CD4-positive, alpha-beta T cell (primary cell): ENCODE measurements at regions not wholly inside any gene's neighbourhood (a gene's known extent, or its start where the extent isn't known, plus 50 kb on each side); places are given as distances from the start of the nearest gene placed in this dataset.

Source experiments
- ATAC-seq: fragments of 200-7000 bp; cut with Tn5 transposase; one replicate; pipeline ENCODE4 v1.10.0; 2022; ENCODE audit warnings: mild to moderate bottlenecking; ENCODE audit not compliant: poor library complexity
- CTCF ChIA-PET: fragments of 350-600 bp; sonication (Branson Sonifier 250); formaldehyde crosslinking; loops from one replicate; lab custom pipeline; 2021; ENCODE audit warnings: antibody characterized with exemption, inconsistent platforms; lab: Charles Lee
- POLR2A ChIA-PET: fragments of 350-600 bp; sonication (Branson Sonifier 250); formaldehyde crosslinking; loops from one replicate; lab custom pipeline; 2021; ENCODE audit warnings: antibody characterized with exemption, inconsistent platforms; lab: Charles Lee
- DNase-seq, 14 experiments: peaks; one replicate each; pipeline ENCODE4 v3.0.0-alpha.2; 2013 to 2020; ENCODE audit warnings: mixed read lengths in 2 of 14
- H3K27ac ChIP-seq, 2 donors: one replicate each; pipeline versions ENCODE4 v1.5.1 to v1.7.0; 2013; ENCODE audit warnings: low read length in 2 of 2, low read depth in 1 of 2, mild to moderate bottlenecking in 1 of 2
- H3K27me3 ChIP-seq, 2 experiments: 1 replicate in 1 of 2; 2 replicates in 1 of 2; pipeline versions ENCODE4 v1.6.1 to v1.7.0; 2013; ENCODE audit warnings: low read length in 2 of 2, control low read depth in 1 of 2, mild to moderate bottlenecking in 1 of 2, moderate library complexity in 1 of 2; ENCODE audit not compliant: insufficient read depth in 2 of 2, control insufficient read depth in 1 of 2
- H3K36me3 ChIP-seq: one replicate; pipeline ENCODE4 v1.6.1; 2013; ENCODE audit warnings: low read length, control low read depth; ENCODE audit not compliant: insufficient read depth
- H3K4me1 ChIP-seq: one replicate; pipeline ENCODE4 v1.6.1; 2013; ENCODE audit warnings: low read length, control low read depth; ENCODE audit not compliant: insufficient read depth
- H3K4me3 ChIP-seq: one replicate; pipeline ENCODE4 v1.5.1; 2013; ENCODE audit warnings: mild to moderate bottlenecking, low read length, moderate library complexity
- H3K9me3 ChIP-seq, 2 experiments: 1 replicate in 1 of 2; 2 replicates in 1 of 2; pipeline versions ENCODE4 v1.6.1 to v1.7.0; 2013; ENCODE audit warnings: low read length in 2 of 2, mild to moderate bottlenecking in 2 of 2, control low read depth in 1 of 2, moderate library complexity in 1 of 2; ENCODE audit not compliant: control insufficient read depth in 1 of 2, insufficient read depth in 1 of 2
- H3K27ac Mint-ChIP-seq: one replicate; pipeline ENCODE4 v1.8.0; 2020; ENCODE audit warnings: mixed read lengths
- H3K27me3 Mint-ChIP-seq: one replicate; pipeline ENCODE4 v1.8.0; 2021; ENCODE audit warnings: mixed read lengths
- H3K36me3 Mint-ChIP-seq: one replicate; pipeline ENCODE4 v1.8.0; 2021; ENCODE audit warnings: low read depth, mixed read lengths
- H3K4me1 Mint-ChIP-seq: one replicate; pipeline ENCODE4 v1.8.0; 2021; ENCODE audit warnings: low read depth, mixed read lengths
- H3K4me3 Mint-ChIP-seq: one replicate; pipeline ENCODE4 v1.8.0; 2020; ENCODE audit warnings: mild to moderate bottlenecking, mixed read lengths
- H3K9me3 Mint-ChIP-seq: one replicate; pipeline ENCODE4 v1.8.0; 2020; ENCODE audit warnings: mixed read lengths
- CTCF ChIP-seq: fragments of 200-600 bp; IDR thresholded peaks from one replicate; pipeline ENCODE4 v1.8.0; 2022; ENCODE audit warnings: antibody characterized with exemption, mild to moderate bottlenecking
- intact Hi-C, 2 experiments: fragments of 100-400 bp; cut with DNase I in 1 of 2; cut with micrococcal nuclease in 1 of 2; formaldehyde crosslinking; loops; one replicate each; pipeline versions ENCODE4 v1.15.1 to v1.9.0; 2023 to 2025; cut with DNase I, micrococcal nuclease

- no peak overlapping the region for H3K4me3 Mint-ChIP-seq
- Histone ChIP-seq H3K4me3 (no peak overlapping the region), H3K9me3 (no peaks in the 10 kb centered on the region), H3K4me1 (no peaks in the 10 kb centered on the region), H3K27me3 (no peaks in the 10 kb centered on the region), H3K27ac (no peak overlapping the region), H3K36me3 (no peaks in the 10 kb centered on the region)
- ChIA-PET POLR2A (no interaction called here), CTCF (no interaction called here)
- no peaks in the 10 kb centered on the region for H3K4me1 Mint-ChIP-seq
- TF ChIP-seq CTCF: no peak
- no peak overlapping the region for H3K27ac Mint-ChIP-seq
- intact Hi-C loops: no loop called here
- DNase-seq (peak in 1 of 14 experiments; percentile 1), ATAC-seq (no peak)
- H3K27me3 Mint-ChIP-seq: peaks cover 32% of the 10 kb centered on the region
- no peaks in the 10 kb centered on the region for H3K9me3 Mint-ChIP-seq
- no peaks in the 10 kb centered on the region for H3K36me3 Mint-ChIP-seq
Observed at GRCh38 chr1:165129568-165130164, 226.8 kb downstream of the LMX1A start.

- Mint-ChIP-seq H3K27ac (no peak overlapping the region), H3K36me3 (no peaks in the 10 kb centered on the region), H3K4me3 (no peak overlapping the region), H3K4me1 (no peaks in the 10 kb centered on the region), H3K9me3 (no peaks in the 10 kb centered on the region), H3K27me3 (peaks cover 40% of the 10 kb centered on the region)
- CTCF ChIA-PET: no interaction called here
- Histone ChIP-seq H3K9me3 (peaks cover 0 to 4% of the 10 kb centered on the region in 2 experiments), H3K4me1 (no peaks in the 10 kb centered on the region), H3K36me3 (no peaks in the 10 kb centered on the region), H3K27me3 (peaks cover 0 to 8% of the 10 kb centered on the region in 2 experiments), H3K27ac (no peak overlapping the region), H3K4me3 (no peak overlapping the region)
- ATAC-seq (no peak), DNase-seq (no peak)
- POLR2A ChIA-PET: no interaction called here
- intact Hi-C loops: no loop called here
- TF ChIP-seq CTCF: no peak
Observed at GRCh38 chr1:165124772-165125171, 231.7 kb downstream of the LMX1A start.

GRCh38 chr1:165119086-165119485 is 237.4 kb downstream of the LMX1A start:
- no peaks in the 10 kb centered on the region for H3K4me1 ChIP-seq
- H3K9me3 ChIP-seq: peaks cover 0 to 15% of the 10 kb centered on the region in 2 experiments
- H3K27ac ChIP-seq: no peak overlapping the region
- Mint-ChIP-seq H3K27me3 (peaks cover 49% of the 10 kb centered on the region), H3K36me3 (no peaks in the 10 kb centered on the region), H3K27ac (no peak overlapping the region), H3K9me3 (no peaks in the 10 kb centered on the region), H3K4me1 (no peaks in the 10 kb centered on the region), H3K4me3 (no peak overlapping the region)
- no peak for DNase-seq
- no peak for ATAC-seq
- intact Hi-C loops: no loop called here
- H3K4me3 ChIP-seq: no peak overlapping the region
- TF ChIP-seq CTCF: no peak
- POLR2A ChIA-PET: no interaction called here
- peaks cover 17% of the 10 kb centered on the region in 2 experiments for H3K27me3 ChIP-seq
- CTCF ChIA-PET: no interaction called here
- no peaks in the 10 kb centered on the region for H3K36me3 ChIP-seq
